GOT3 (cell line): ENCODE measurements at regions not wholly inside any gene's neighbourhood (a gene's known extent, or its start where the extent isn't known, plus 50 kb on each side); places are given as distances from the start of the nearest gene placed in this dataset.

ENCODE experiments used
- DNase-seq: peaks from one replicate; lab custom pipeline; 2025; ENCODE audit warnings: mixed read lengths; lab: John Stamatoyannopoulos, UW

- DNase-seq, result no peak
These were observed 100.2 kb upstream of the CDH11 start for GRCh38 chr16:65222049-65222448.

GRCh38 chr16:65219786-65220185 lies 97.9 kb upstream of the CDH11 start:
- DNase-seq, result no peak

GRCh38 chr16:65218348-65218747 lies 96.5 kb upstream of the CDH11 start:
- DNase-seq, result no peak

GRCh38 chr16:65213866-65214595 lies 92.2 kb upstream of the CDH11 start:
- no peak for DNase-seq

GRCh38 chr16:65212791-65213190 lies 90.9 kb upstream of the CDH11 start:
- DNase-seq, result no peak

DNA sequence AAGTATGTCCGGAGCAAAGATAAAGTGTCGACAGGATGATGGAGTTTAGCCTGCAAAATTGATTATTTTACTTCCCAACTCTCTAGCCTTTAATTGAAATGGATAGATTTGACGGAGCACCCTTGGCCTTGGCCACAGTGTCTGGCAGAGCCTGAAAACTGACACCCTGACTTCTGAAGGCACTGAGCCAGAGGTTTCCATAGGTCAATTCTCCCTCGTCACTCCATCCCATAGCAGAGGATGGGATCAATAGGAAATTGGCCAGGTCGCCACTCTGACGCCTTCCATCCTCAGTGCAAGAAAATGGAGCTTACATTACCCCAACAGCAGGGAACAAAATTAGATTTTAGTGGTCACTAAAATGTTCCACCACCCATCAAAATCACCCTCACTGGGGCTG lies 90.4 kb upstream of the CDH11 start:
- DNase-seq, result no peak

DNA sequence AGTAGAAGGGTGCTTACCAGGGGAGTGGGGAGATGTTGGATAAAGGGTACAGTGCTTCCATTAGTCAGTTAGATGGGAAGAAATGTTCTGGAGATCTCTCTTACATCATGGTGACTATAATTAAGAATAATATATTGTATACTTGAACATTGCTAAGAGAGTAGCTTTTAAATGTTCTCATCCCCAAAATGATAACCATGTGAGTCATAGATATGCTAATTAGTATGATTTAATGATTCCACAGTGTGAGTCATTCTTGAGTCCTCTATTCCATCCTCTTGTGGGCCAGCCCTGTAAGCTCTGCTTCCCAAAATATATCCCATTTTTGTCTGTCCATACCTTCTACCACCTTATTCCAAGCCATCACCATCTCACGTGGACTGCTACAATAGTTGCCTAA lies 80.6 kb upstream of the CDH11 start:
- DNase-seq, result no peak

DNA sequence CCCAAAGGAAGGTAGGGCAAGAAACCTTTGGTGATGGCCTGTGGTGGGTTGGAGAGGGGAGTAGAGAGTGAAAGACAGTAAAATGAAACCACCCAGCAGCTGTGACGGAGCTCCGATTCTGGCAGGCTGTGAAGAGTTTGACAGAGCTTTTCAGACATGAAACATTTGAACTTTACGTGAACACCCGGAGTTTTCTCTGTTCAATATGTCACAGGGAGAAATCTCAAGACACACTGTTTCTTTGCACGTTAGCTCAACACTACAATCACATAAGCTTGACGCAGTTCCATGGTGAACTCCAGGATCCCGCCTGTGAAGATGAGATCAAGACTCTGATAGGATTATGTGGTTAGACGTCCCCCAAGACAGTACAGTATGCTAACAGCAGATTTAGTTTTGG lies 79.6 kb upstream of the CDH11 start:
- DNase-seq, result no peak

DNA sequence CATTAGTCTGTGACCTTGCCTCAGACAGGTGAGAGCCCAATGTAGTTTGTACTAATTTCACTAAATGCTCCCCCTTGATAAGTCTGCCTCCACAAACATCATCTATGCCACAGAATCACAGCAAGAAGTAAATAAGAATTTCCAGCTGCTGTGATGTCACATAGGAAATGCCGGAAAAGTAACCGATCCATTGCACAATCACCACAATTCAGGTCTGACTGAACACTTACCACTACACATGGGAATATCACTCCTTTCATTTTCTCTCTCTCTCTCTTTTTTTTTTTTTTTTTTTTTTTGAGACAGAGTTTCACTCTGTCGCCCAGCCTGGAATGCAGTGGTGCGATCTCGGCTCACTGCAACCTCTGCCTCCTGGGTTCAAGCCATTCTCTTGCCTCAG lies 79.0 kb upstream of the CDH11 start:
- no peak for DNase-seq

DNA sequence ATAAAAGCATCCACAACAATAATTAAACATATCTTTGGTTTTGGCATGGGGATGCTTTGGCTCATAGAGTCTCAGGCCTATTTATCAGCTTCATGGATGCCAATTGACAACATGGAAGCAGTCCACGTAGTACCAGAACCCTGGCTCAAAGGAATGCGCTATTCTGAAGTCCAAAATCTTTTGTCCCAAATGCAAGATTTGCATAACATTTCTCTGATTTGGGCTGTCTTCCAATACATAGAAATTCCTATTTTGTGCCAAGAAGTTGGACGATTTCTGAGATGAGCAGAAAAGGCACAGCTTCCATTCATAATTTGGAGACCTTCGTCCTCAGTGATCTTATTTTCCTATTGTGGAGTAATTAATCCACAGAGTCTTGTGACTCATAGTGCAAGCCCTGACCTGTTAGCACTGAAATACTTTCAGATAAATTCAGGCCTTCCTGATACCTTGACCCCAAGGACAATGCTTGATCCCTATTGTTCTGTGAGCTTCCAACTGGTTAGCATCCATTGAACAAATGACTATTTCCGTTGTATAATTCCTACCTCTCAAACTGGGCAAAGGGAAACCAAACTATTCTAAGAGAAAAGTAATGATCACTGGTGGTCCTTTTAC lies 78.4 kb upstream of the CDH11 start:
- DNase-seq, result no peak

DNA sequence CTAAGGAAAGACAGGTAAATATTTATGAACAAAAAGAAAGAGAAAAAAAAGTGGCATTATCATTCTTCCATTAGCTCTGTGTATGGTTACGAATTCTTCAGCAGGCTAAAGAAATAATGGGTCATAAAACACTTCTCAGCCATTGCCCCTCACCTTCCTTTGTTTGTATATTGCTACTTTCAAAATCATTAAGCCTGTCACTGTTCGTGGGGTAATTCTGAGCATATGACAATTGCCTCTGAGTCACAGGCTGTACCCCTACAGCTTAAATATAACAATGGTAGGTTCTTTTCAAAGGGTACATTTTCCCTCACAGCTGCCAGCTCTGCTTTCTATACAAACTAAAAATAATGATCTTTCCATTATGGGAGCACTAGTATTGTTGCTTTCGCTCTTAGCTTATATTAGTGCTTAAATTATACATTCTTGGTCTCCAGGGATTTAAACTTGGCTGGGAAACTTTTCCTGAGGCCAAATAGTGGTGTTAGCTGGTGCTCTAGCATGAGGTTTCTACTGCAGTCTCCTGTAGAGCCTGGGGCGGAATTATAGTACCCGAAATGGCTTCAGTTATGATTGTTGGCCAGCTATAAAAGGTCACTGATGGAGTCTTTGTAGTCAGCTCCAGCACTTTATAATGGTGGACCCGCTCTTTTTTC lies 74.7 kb upstream of the CDH11 start:
- no peak for DNase-seq

- DNase-seq, result no peak
These were observed 74.1 kb upstream of the CDH11 start for GRCh38 chr16:65195998-65196397.

- no peak for DNase-seq
These were observed 63.4 kb upstream of the CDH11 start for GRCh38 chr16:65185241-65185778.

DNA sequence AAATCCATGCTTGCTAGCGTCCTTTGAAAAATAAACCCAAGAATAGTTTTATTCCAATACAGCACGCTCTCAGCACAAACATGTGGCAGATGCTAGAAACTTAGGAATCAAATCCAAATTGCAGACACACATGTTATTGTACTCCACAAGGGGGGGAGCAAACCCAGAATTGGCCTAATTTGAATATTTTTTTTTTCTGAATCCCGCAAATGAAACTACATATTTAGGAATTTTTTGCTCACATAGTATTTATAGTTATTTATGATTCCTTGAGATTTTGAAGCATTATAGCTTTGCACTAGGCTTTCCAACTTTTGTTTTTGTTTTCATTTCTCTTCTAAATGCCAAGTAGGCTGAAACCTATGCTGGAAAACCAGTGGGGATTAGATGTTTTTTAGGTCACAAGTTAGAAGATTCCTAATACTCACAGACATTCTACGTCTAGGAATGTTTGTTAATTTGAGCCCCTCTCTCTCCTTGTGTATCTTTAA lies 59.3 kb upstream of the CDH11 start:
- no peak for DNase-seq

DNA sequence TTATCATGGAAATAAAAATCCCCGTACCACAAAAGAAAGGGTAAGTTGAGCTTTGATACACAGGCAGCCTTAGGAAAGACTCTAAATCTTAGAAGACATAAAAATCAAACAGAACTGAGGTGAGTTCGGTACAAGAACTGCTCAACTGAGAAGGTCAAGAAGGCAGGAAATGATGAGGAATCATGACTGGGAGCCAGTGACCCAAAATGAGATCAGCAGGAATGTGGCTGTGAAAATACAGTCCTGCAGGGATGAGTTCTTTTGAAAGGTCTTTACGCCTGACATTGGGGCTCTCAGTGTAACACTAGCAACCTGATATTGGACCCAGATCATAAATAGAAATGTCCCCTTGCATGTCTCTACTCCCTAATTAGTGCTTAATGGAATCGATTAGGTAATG lies 56.3 kb upstream of the CDH11 start:
- DNase-seq, result no peak

DNA sequence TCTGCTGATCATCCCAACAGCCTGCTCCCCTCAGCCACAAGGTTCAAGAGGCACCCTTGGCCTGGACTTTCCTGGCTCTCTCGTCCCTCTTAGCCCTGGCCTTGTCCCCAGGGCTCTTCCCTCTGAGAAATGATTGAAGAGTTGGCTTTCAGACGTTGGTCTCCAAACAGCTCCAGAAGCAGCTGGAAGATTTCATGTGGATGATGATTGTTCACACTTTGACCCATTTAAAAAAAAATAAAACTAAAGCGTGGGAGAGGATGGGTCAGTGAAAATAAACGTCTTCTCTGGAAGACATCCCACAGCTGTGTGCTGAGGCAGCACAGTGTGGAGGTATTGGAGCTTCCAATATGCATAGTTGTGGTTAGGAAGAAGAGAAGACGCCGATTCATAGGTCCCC lies 54.7 kb upstream of the CDH11 start:
- no peak for DNase-seq

DNA sequence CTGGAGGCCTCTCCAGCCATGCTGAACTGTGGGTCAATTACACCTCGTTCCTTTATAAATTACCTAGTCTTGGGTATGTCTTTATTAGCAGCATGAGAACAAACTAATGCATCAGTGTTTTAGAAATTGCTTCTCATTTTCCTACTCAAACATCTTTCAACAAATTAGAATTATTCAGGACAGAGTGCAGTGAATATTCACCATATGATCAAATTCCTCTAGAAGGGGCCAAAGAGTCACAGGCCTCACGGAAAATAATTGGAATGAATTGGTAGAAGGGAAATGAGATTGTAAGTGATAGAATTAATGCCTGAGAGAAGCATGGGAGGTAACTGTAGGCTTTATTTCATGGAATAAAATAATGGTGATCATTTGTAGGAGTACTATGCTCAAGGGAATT lies 50.5 kb upstream of the CDH11 start:
- DNase-seq, result no peak
